Thyroid gland (tissue), 4 donors: ENCODE measurements at regions not wholly inside any gene's neighbourhood (a gene's known extent, or its start where the extent isn't known, plus 50 kb on each side); places are given as distances from the start of the nearest gene placed in this dataset.

Experiments
- DNase-seq, 2 donors: peaks; one replicate each; pipeline ENCODE4 v3.0.0-alpha.2; 2019
- H3K27ac ChIP-seq, 3 donors: fragments of 200-600 bp; sonication (generic); 1 replicate in 2 of 3; 2 replicates in 1 of 3; pipeline ENCODE4 v1.5.1; 2016 to 2019; ENCODE audit warnings: mild to moderate bottlenecking in 1 of 3, moderate library complexity in 1 of 3
- H3K27me3 ChIP-seq: fragments of 200-600 bp; sonication (generic); one replicate; pipeline ENCODE4 v1.5.1; 2019
- H3K36me3 ChIP-seq, 2 donors: fragments of 200-600 bp; sonication (generic); one replicate each; pipeline ENCODE4 v1.5.1; 2016 to 2019
- H3K4me1 ChIP-seq, 2 donors: fragments of 200-600 bp; sonication (generic); one replicate each; pipeline ENCODE4 v1.5.1; 2017 to 2019
- H3K4me3 ChIP-seq, 3 donors: fragments of 200-600 bp; sonication (generic); replicated peaks in 1 of 3; 1 replicate in 2 of 3; 2 replicates in 1 of 3; pipeline ENCODE4 v1.5.1; 2016; ENCODE audit warnings: mild to moderate bottlenecking in 1 of 3
- H3K9me3 ChIP-seq: fragments of 200-600 bp; sonication (generic); one replicate; pipeline ENCODE4 v1.5.1; 2017
- POLR2A ChIP-seq, 2 donors: fragments of 450-650 bp; IDR thresholded peaks; one replicate each; pipeline ENCODE4 v1.6.1; 2017; ENCODE audit warnings: antibody characterized with exemption in 2 of 2, mild to moderate bottlenecking in 2 of 2, moderate library complexity in 1 of 2
- WGBS, 2 donors: methylation state at CpG; one replicate each; pipeline ENCODE4 v1.1.5; 2017; 5-methylcytosine and 5-hydroxymethylcytosine counted together
- intact Hi-C: fragments of 100-400 bp; cut with DNase I; formaldehyde crosslinking; loops from one replicate; pipeline ENCODE4 v1.15.1; 2023
- TF ChIP-seq, protein P1 (sequence below), 6 experiments: fragments of 200-600 bp in 3 of 6; fragments of 450-650 bp in 3 of 6; sonication (generic) in 3 of 6; IDR thresholded peaks; one replicate each; pipeline ENCODE4 v1.5.1; 2016 to 2019; ENCODE audit warnings: antibody characterized with exemption in 6 of 6, mild to moderate bottlenecking in 2 of 6, inconsistent platforms in 1 of 6, moderate library complexity in 1 of 6

DNA sequence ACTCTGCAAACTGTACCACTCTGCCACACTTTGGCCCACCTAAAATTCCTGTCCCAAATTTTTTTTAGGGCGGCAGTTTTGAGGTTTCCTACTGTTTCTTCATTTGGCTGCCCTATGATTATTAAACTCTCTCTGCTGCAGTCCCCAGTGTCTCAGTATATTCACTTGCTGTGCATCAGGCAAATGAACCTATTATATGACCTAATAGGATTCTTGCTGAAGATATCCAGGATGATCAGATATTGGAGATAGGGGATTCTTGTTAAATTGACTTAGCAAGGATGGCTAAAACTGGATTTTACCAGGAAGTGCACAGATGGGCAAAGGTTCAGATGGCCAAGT is 410.8 kb upstream of the DDI1 start:
- intact Hi-C loops = no loop called here
- Histone ChIP-seq H3K4me1 (no peaks in the 10 kb centered on the region), H3K9me3 (no peaks in the 10 kb centered on the region), H3K27me3 (no peaks in the 10 kb centered on the region), H3K4me3 (no peak overlapping the region), H3K27ac (no peak overlapping the region), H3K36me3 (no peaks in the 10 kb centered on the region)
- TF ChIP-seq POLR2A (IDR thresholded peaks at IDR 0.05) = no peak
- 0 to 46% methylated on average over 1 of the region's 1 CpG for WGBS, 2 donors
- no peak for DNase-seq

DNA sequence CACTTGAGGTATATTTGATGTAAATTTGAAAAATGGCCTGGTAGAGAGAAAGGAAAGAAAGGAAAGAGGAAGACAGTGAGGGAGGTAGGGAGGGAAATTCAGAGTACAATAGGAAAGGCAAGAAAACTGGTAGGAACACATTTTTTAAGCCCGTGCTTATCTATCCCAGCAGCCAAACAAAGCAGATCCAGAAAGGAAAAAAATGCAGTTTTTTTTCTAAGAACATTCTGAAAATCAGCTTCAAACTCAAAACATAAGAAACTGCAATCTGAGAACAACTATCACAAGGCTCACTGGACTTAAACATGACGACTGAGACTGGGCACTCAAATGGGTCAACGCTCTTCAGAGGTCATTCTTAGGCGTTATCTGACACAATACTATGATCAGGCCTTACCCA is 408.3 kb upstream of the DDI1 start:
- Histone ChIP-seq H3K36me3 (no peaks in the 10 kb centered on the region), H3K9me3 (no peaks in the 10 kb centered on the region), H3K4me3 (no peak overlapping the region), H3K27me3 (no peaks in the 10 kb centered on the region), H3K4me1 (no peaks in the 10 kb centered on the region), H3K27ac (no peak overlapping the region)
- WGBS, 2 donors = 71 to 86% methylated on average over 4 of the region's 4 CpGs
- TF ChIP-seq, protein P1, sequence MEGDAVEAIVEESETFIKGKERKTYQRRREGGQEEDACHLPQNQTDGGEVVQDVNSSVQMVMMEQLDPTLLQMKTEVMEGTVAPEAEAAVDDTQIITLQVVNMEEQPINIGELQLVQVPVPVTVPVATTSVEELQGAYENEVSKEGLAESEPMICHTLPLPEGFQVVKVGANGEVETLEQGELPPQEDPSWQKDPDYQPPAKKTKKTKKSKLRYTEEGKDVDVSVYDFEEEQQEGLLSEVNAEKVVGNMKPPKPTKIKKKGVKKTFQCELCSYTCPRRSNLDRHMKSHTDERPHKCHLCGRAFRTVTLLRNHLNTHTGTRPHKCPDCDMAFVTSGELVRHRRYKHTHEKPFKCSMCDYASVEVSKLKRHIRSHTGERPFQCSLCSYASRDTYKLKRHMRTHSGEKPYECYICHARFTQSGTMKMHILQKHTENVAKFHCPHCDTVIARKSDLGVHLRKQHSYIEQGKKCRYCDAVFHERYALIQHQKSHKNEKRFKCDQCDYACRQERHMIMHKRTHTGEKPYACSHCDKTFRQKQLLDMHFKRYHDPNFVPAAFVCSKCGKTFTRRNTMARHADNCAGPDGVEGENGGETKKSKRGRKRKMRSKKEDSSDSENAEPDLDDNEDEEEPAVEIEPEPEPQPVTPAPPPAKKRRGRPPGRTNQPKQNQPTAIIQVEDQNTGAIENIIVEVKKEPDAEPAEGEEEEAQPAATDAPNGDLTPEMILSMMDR (IDR thresholded peaks at IDR 0.05) = no peak
- TF ChIP-seq POLR2A (IDR thresholded peaks at IDR 0.05) = no peak
- intact Hi-C loops = no loop called here
- no peak for DNase-seq

DNA sequence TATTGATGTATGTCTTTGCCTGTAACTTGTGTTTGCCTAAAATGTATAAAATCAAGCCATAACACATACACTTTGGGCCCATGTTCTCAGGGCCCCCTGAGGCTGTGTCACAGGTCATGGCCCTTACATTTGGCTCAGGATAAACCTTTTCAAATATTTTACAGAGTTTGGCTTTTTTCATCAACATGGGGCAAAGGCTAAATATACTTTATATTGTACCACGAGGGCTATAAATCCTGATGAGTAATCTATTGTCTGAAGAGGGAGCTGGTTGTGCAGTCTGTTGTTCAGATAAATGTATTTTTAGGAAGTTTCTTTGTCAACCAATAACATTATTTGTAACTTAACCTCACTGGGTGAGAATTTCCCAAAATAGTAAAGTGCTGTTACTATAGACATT is 404.6 kb upstream of the DDI1 start:
- intact Hi-C loops = no loop called here
- Histone ChIP-seq H3K27ac (no peak overlapping the region), H3K36me3 (no peaks in the 10 kb centered on the region), H3K9me3 (no peaks in the 10 kb centered on the region), H3K27me3 (no peaks in the 10 kb centered on the region), H3K4me3 (no peak overlapping the region), H3K4me1 (no peaks in the 10 kb centered on the region)
- 46 to 65% methylated on average over 1 of the region's 1 CpG for WGBS, 2 donors
- no peak for DNase-seq
- TF ChIP-seq POLR2A (IDR thresholded peaks at IDR 0.05) = no peak
- TF ChIP-seq, protein P1 (IDR thresholded peaks at IDR 0.05) = no peak

DNA sequence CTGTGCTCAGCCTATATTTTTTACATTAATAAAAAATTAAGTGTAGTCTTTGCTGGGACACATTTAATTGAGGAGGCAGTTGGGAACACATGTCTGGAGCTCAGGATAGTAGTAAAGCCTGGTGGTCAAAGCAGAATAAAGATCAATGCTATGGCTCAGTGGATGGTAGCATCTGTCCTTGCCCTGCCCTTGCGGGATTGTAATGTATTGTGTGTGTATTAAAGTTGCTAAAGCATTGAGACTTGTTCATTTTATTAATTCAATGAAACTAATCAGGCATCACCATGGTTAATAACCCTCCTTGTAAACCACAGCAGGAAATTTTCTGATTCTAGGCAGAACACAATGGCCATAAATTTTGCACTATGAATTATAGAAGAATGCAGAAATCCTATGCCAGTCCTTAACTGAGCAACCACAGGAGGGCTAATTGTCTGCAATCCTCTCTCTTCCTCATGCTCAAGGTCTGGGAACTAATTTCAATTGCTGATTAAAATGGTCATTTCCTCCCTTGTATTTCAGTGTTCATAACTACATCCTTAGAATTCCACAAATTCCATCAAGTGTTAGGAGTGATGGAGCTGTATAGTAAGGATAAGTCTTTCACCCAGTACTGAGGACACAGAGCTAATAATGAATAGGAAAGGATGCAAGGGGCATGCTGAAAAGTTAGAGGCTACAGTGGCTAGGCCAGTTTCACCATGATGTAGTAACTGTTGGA is 403.2 kb upstream of the DDI1 start:
- no peak overlapping the region for H3K4me3 ChIP-seq
- 94 to 100% methylated on average over 1 of the region's 1 CpG for WGBS, 2 donors
- no peaks in the 10 kb centered on the region for H3K36me3 ChIP-seq
- no peaks in the 10 kb centered on the region for H3K4me1 ChIP-seq
- TF ChIP-seq, protein P1 (IDR thresholded peaks at IDR 0.05) = no peak
- no peak for TF ChIP-seq POLR2A (IDR thresholded peaks at IDR 0.05)
- H3K9me3 ChIP-seq = no peaks in the 10 kb centered on the region
- intact Hi-C loops = no loop called here
- no peak for DNase-seq
- H3K27me3 ChIP-seq = no peaks in the 10 kb centered on the region
- no peak overlapping the region for H3K27ac ChIP-seq

DNA sequence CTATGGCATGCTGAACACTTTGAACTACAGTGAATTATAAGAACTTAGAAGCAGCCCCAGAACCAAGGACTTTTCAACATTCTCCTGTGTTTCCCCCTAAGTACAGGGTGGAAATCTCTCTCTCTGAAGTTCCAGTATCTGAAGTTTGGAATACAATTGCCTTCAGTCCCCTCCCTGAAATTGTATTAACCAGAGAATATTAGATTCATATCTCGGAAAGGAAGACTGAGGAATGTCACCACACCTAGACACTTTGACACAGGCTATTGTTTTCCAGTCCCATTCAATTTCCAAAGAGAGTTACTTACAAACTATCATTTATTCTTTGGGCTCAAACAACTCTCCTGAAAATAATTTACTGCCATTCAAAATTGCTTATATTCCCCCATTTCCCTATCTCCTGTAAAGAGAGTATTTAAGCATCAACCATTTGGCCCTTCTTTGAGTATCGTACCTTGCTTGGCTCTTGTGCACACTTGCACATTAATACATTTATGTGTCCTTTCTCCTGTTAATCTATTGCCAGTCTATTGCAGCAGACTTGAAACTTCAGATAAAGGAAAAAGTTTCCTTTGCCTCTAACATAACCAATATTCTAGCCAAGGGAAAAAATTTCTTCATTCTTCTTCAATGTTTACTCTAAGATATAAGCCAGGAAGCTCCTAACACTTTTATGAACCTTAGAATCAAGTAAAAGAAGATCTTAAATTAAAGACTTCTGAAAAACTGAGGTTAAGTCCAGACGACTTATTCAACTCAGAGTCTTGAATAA is 402.4 kb upstream of the DDI1 start:
- DNase-seq = no peak
- Histone ChIP-seq H3K9me3 (no peaks in the 10 kb centered on the region), H3K27ac (no peak overlapping the region), H3K27me3 (no peaks in the 10 kb centered on the region), H3K4me1 (no peaks in the 10 kb centered on the region), H3K36me3 (no peaks in the 10 kb centered on the region), H3K4me3 (no peak overlapping the region)
- intact Hi-C loops = no loop called here
- TF ChIP-seq, protein P1 (IDR thresholded peaks at IDR 0.05) = no peak
- no peak for TF ChIP-seq POLR2A (IDR thresholded peaks at IDR 0.05)
- 92 to 93% methylated on average over 3 of the region's 3 CpGs for WGBS, 2 donors
